OCI-M1 (cell line): ENCODE measurements at regions not wholly inside any gene's neighbourhood (a gene's known extent, or its start where the extent isn't known, plus 50 kb on each side); places are given as distances from the start of the nearest gene placed in this dataset.
A peak's percentile ranks its signal among the peaks of the same experiment; 100 is the strongest.

ENCODE experiments used
- DNase-seq: peaks from one replicate; lab custom pipeline; 2025; lab: John Stamatoyannopoulos, UW

DNA sequence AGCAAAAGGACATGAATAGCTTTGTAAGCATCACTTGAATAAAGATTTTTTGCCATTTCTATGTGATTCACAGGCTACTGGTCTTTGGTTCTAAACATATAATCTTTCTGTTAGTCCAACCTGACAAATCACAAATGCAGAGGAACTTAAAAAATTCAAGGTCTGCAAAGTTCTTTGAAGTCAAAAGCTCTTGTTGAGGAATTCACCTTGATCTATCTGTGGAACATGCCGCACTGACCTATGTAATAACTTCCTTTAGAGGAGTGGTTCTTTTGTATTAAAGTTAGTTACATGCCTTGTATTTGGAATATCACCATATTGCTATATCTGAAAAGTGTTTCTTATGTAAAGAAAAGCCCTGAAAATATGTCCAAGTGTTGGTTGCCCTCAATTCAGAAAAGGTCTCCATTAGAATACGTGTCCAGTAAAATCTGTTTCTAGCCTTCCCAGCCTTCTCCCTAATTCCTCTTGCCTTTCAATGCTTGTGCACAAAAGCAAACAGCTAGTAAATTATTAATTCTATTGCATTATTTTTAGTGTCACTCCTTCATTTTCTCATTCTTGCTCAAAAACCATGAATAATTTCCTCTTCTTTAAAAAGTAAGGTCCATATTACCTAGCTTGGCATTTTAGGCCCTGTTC is 1192.8 kb downstream of the FLRT2 start:
- no peak for DNase-seq

DNA sequence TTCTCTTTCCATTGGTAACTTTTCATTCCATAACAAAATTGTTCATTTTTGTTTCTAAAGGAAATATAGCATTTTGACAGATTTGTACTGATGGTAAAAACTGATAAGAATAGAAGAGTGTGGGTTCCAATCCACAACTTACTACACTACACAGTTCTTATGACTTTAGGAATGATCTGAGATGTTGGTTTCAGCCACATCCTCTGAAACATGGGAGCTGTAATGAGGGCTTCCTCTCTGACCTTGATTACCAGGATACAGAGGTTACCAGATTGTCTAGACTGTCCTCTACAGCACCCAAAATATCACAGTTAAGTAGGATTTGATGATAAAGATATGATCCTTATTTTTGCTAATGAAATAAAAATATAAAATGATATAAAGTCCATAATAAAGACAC is 1184.6 kb downstream of the FLRT2 start:
- no peak for DNase-seq

DNA sequence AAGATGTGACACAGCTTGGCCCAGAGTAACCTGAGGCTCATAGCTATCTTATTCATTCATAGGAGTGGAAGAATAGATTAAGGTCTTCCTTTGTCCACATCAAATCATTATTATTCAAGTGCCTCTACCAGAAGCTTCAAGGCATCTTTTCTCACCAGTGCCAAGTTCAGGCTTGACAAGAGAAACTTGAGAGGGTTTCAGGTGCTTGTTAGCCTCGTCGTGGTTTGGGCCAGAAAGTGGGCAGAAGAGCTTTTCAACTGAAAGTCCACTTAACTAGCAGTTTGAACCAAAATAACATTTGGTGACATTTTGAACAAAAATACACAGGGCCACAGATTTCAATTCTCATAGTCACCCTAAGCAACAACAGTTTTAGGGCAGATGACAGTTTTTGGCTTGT is 1184.2 kb downstream of the FLRT2 start:
- no peak for DNase-seq

DNA sequence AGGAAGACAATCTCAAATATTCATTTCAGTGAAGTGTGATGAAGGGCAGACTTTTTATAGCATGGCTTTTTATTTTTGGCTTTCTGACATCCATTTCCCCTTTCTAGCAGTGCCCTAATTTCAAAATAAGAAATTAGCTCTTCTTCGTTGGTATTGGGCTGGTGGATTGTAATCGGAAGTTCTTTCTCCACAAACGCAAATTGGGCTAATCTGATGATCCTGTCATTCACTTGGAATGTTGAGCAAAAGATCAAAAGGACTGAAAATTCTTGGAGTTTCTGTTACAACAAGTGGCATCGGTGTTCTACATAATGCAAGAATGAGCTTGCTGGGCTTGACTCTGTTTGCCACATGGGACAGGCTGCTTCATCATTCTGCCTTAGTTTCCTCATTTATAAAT is 1182.8 kb downstream of the FLRT2 start:
- DNase-seq = no peak

DNA sequence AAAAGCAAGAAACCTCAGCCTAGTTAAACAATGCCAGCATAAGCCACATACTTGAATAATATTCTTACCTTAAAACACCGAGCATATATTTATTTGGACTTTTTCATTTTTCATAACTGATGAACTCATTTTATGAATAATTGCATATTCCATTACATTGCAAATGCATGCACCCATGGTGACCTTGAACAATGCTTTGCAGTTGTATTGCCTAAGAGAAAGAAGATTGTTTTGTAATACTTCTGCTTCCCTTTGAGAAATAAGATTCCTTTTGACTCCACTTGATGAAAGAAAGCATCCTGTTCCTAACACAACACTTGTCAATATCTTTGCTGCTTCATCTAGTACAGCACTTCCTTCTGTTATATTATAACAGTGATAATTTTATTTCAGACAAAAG is 1182.2 kb downstream of the FLRT2 start:
- DNase-seq = peak; percentile 3

DNA sequence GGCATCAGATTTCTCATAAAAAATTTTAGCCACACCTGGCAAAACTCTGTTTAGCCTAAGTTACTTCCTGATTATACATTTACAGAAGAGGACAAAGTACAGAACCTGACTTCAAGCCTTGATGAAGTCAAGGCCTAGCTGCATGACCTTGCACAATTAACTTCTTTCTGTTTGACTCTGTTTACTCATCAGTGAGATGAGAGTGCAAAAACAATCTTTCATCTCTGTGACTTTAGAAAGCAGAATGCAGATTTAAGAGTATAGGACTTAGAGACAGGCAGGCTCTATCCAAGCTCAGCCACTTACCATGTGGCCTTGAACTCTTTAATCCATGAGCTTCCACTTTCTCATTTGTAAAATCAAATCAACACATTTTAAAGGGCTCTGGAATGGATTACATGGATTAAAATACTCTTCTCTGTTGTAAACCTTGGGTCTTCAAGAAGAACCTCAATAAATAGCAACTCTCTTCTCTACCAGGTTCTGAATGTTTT is 1178.9 kb downstream of the FLRT2 start:
- no peak for DNase-seq

DNA sequence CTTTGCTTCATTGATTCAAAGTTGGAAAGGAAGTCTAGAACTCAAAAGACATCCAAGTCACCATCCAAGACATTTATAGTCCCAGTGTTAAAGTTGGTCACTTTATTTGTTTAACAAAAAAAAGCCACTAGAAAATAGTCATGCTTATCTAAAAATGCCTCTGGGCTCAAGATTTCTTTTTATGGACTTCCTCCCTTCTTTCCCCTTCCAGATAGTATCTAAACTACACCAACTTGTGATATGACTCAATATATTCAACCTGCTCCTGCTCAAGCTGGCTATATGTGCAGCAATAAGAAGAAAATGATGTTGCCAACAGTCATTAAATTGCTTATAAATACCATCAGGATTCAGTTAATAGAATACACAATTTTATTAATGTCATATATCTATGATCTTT is 1177.1 kb downstream of the FLRT2 start:
- peak; percentile 9 for DNase-seq

DNA sequence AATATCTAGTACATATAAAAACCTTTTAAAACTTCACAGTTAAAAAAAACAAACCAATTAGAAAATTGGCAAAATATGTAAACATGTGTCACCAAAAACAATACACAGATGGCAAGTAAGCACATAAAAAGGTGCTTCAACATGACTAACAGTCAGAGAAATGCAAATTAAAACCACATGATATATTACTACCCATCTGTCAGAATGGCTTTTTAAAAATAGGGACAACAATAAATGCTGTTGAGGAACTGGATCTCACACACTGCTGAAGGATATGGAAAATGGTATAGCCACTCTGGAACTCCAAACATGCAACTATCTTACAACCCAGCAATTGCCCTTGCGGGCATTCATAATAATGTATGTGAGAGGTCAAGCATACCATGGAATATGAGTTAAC is 1153.6 kb downstream of the FLRT2 start:
- DNase-seq = no peak

DNA sequence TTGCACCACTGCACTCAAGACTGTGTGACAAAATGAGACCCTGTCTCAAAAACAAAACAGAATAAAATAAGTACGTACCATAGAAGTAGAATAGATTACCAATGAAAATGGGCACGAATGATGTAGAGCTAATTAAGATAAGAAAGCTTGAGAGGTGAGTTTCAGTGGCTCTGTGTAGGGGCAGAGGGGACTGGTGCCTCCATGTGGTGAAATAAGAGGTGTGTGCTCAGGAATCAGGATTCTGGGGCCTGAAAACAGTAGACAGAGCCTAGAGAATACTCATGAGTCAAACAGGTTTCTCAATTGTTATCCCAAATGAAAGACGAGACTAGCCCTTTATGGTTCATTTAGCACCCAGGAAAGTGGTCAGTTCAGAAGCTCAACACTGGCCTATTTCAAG is 1145.1 kb downstream of the FLRT2 start:
- DNase-seq = no peak

DNA sequence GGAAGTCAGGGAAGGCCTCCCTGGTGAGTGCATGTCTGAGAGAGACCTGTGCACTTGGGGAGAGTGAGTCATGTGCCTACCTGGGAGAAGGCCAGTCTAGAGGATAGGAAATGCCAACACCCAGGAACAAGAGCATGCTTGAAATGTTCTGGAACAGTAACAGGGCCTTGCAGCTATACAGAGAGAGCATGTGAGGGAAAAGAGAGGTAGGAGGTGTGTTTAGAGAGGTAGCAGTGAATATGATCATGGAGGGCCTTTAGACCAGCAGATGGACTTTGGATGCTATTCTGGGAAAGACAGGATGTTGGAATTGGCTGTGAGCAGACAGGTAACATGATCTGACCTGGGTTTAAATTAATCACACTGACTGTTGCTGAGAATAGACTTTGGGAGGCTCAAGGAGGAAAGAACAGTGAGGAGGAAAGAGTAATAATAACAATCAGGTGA is 1143.6 kb downstream of the FLRT2 start:
- no peak for DNase-seq

DNA sequence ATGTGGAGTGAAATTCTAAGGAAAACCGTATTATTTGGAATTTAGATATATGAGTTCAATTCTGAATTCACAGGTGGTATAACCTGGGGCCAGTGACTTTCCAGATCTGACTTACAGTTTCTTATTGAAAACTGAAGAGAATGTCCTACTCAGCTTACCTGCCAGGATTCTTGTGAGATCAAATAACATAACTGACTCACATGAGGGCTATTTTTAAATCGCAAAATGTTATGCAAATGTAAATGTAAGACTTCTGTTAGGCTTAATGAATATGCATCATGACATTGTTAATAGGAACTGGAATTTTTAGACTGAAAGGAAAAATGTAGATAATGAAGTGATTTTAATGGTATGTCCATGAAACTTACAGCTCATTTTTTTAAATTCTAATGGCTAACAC is 1142.1 kb downstream of the FLRT2 start:
- no peak for DNase-seq

DNA sequence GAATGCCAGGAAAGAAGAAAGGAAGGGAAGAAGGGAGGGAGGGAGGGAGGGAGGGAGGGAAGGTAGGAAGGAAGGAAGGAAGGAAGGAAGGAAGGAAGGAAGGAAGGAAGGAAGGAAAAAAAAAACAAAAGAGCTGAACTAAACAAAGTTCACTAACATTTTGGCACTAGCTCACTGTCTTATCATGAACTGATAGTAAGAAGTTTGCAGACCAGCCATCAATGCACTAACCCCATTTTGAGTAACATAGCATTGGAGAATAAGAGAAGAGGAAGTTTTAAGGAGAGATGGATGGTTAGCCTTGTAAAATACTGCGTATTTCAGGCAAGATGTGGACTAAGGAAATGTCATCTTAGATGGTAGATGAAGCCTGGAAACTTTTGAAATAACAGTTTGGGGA is 1136.0 kb downstream of the FLRT2 start:
- no peak for DNase-seq

DNA sequence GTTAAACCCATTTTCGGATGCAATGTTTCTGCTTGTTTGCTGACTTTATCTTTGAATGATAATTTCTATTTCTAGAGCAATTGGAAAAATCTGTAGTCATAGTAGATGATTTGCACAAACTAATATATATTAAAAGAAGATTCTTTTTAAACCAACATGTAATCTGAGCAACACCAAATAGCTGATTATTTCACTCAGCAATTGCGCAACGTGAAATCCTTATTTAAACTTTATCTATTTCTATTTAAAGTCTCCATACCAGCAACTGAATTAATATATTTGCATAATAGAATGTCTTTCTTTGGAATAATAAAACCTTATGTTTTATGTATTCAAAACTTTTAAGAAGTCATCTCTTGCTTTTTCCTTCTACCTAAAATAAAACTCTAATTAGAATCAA is 1132.4 kb downstream of the FLRT2 start:
- no peak for DNase-seq

DNA sequence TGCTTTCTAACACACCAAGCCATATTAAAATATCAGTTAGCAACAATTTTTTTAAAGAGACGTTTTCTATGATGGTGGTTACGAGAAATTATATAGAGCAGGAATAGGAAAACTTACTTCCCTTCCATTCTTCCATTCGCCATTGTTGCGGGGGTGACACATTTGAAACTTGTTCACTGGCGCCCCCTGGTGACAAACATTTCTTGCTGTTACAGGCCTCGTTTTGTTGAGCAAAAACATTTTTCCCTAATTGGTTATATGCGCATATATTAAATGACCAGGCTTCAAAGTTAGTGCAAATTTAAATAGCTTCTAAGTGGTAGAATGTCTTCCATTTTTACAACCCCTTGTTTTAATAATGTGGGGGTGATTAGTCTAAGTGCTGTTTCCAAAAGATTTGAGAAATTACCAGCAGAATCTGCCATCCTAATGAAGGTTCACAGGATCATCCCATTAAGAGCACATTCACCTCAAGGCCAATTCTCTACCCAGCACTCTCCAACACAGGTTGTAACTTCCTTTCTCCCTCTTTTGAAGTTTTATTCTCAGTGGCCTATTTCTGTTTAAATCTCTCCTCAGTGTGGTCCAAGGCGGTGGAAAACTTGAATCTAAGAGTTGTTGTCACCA is 1124.7 kb downstream of the FLRT2 start:
- DNase-seq = peak; percentile 84

DNA sequence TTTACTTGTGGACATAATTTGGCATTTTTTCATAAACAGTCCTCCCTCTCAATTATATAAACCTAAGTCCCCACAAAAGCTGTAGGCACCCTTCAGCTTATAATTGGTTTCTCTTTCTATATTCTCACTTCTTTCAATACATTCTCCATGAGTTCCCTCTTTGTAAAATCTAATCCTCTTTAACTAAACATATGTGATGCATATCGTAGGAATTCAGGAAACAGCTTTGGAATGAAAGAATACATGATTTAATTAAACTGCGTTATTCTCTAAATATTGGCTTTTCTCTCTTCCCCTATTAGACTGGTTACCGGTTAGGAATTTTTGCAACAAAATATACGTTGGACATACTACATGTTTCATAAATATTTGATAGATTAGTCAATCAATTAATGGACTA is 1122.6 kb downstream of the FLRT2 start:
- DNase-seq = no peak

DNA sequence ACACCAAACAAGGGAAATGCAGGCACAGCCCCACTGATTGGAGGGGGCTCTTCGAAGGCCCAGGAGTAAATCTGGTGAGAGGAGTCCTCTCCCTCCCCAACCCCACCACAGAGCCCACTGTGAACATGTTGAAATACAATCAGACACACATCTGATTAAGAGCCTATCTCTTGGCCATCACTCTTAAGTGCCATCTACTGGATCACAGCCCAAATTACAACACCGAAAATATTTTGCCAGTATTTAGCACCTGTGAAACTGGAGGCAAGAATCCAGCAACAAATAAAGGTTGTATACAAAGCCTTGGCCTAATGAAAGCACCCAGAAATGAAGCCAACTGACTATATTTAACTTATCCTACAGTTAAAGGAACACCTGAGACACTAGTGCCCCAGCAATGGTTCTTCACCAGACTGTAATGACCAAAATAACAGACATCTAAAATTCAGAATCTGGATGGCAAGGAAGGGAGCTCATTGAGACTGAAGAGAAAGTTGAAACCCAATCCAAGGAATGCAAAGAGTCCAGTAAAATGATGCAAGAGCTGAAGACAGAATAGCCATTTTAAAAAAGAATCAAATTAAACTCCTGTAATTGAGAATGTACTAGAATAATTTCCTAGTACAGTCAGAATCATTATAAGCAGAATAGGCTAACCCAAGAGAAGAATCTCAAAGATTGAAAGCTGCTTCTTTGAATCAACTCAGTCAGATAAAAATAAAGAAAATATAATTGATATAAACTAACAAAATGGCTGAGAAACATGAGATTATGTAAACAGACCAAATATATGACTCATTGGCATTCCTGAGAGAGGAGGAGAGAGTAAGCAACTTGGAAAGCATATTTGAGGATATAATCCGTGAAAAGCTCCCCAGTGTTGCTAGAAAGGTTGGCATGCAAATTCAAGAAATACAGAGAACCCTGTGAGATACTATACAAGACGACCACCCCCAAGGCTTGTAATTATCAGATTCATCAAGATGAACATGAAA is 1117.0 kb downstream of the FLRT2 start:
- peak; percentile 47 for DNase-seq

DNA sequence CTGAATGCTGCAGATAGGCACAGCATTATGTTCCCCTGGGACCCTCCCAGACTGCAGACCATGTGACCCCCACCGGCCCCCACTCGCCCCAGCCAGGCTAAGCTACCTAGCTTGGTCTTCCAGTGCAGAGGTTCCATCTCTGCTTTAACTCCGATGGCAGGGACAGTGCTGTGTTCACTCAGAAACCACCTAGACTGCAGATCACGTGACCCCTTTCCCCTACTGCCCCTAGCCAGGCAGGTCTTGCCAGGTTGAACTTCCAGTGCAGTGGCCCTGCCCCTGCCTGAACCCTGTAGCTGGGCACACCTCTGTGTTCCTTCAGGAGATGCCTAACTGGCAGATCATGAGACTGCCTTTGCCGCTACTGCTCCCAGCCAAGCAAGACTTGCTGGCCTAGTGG is 1116.2 kb downstream of the FLRT2 start:
- no peak for DNase-seq

DNA sequence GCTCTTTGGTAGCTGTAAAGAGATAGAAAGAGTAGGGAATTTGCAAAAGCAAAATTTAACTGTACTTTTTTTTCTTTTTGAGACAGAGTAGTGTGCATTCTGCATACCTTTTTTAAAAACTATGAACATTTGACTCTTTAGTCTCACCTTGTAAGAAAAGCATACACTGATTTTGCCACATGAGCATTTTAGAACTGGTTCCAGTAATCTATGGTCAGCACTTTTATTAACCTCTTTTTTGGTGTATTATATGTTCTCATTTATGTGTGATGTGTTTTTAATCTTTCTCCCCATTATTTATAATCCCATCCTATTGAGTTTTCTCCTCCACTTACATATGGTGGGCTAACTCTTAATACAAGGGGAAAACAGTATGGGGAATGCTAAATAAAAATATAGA is 1111.4 kb downstream of the FLRT2 start:
- no peak for DNase-seq

DNA sequence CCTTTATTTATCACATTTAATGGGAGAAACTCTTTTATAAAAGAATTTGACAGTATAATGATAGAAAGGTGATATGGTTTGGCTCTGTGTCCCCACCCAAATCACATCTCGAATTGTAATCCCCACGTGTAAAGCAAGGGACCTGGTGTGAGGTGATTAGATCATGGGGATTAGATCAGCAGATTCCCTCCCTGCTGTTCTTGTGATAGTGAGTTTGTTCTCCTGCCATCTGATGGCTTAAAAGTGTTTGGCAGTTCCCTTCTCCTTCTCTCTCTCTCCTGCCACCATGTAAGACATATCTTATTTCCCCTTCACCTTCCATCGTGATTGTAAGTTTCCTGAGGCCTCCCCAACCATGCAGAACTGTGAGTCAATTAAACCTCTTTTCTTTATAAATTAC is 1110.3 kb downstream of the FLRT2 start:
- peak; percentile 4 for DNase-seq

DNA sequence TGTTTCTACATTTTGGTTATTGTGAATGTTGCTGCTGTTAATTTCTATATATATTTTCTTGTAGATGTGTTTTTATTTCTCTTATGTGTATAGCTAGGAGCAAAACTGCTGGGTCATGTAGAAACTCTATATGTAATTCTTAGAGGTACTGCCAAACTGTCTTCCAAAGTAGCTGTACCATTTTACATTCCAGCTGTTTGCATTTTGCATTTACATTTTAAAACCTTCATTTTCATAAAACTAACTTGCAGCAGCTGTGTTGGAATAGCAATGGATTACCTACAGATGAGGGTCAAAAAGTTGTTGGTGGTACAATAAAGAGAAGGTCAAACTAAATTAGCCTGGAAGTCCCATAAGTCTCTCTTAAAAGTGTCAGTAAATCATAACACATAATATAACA is 1109.7 kb downstream of the FLRT2 start:
- DNase-seq = no peak

DNA sequence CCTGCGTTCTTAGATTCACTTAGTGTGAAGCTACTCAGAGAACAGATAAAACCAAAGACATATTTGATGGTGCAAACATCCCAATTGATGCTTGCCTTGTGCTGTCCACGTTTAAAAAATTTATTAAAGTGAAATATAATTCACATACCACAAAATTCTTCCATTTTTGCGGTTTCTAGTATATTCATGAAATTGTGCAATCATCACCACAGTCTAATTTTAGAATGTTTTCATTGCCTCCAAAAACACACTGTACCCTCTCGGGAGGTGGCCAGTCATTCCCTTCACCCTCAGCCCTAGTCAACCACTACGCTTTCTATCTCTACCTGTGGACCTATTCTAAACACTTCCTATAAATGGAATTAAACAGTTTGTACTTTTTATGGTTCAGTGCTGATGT is 1109.2 kb downstream of the FLRT2 start:
- DNase-seq = peak; percentile 60

DNA sequence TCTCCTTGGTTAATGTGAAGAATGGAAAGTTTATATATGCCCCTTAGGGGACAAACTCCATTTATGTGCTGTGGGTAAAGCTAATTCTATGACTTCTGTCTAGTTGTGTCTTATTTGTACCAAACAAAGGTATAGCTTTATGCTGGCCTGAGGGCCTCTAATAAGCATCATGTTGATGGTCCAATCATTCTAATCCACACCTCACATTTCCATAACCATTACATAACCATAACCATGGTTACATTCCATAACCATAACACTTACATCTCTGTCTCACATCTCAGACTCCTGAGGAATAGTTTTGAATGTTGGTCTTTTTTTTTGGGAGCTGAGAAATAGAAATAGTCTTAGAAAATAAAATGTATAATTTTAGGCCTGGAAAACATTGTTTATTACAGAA is 1097.1 kb downstream of the FLRT2 start:
- DNase-seq = no peak

DNA sequence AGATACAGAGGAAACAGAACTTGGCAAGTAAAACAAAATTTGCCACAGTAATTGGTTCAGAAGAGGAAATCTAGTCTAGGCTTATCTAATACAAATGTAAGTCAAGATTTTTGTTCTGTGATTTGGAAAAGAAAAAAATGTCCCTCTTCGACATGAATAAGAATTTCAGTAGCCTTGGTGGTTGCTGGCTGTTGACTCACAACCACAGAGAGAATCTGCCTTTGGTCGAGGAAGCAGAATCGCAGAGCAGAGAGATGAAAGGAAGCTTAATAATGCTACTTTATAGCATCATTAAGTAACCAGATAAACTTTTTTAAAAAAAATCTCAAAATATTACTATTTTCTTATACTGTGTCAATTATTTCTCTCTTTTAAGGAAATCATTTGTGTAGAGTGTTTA is 1096.6 kb downstream of the FLRT2 start:
- no peak for DNase-seq
